PC-3 (cell line): ENCODE measurements at regions not wholly inside any gene's neighbourhood (a gene's known extent, or its start where the extent isn't known, plus 50 kb on each side); places are given as distances from the start of the nearest gene placed in this dataset.

Experiments
- EZH2 ChIP-seq: fragments of 300-600 bp; sonication (generic); IDR thresholded peaks from one replicate; pipeline ENCODE4 v1.6.1; 2017; ENCODE audit warnings: antibody characterized with exemption, mild to moderate bottlenecking, low read length; ENCODE audit not compliant: unreplicated experiment
- EZH2phosphoT487 ChIP-seq: fragments of 300-600 bp; sonication (generic); IDR thresholded peaks from 2 replicates; pipeline ENCODE4 v1.6.1; 2018; ENCODE audit warnings: mild to moderate bottlenecking, antibody characterized with exemption, low read length, borderline replicate concordance
- TF ChIP-seq, protein P1 (sequence below): fragments of 300-600 bp; sonication (generic); conservative IDR thresholded peaks from 2 replicates; pipeline ENCODE4 v1.5.1; 2017; ENCODE audit warnings: antibody characterized with exemption, low read depth, mild to moderate bottlenecking, low read length

DNA sequence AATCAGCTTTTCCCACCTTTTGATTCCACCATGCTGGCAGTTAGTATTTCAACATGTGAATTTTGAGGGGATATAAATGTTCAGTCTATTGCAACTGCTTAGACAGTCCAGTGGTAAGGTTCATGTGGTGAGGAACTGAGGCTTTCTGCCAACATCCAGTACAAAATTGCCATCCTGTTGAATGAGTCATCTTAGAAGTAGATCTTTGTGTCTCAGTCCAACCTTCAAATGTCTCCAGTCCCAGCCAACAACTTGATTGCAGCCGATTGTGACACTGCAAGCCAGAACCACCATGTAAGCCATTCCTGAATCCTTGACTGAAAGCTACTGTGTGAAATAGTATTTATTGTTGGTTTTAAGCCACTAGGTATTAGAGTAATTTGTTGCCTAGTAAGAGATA lies 331.5 kb upstream of the GRIN3A start:
- TF ChIP-seq EZH2phosphoT487: no peak
- TF ChIP-seq, protein P1, sequence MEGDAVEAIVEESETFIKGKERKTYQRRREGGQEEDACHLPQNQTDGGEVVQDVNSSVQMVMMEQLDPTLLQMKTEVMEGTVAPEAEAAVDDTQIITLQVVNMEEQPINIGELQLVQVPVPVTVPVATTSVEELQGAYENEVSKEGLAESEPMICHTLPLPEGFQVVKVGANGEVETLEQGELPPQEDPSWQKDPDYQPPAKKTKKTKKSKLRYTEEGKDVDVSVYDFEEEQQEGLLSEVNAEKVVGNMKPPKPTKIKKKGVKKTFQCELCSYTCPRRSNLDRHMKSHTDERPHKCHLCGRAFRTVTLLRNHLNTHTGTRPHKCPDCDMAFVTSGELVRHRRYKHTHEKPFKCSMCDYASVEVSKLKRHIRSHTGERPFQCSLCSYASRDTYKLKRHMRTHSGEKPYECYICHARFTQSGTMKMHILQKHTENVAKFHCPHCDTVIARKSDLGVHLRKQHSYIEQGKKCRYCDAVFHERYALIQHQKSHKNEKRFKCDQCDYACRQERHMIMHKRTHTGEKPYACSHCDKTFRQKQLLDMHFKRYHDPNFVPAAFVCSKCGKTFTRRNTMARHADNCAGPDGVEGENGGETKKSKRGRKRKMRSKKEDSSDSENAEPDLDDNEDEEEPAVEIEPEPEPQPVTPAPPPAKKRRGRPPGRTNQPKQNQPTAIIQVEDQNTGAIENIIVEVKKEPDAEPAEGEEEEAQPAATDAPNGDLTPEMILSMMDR: no peak
- no peak for TF ChIP-seq EZH2
